Heart left ventricle (tissue), 16 donors: ENCODE measurements at regions not wholly inside any gene's neighbourhood (a gene's known extent, or its start where the extent isn't known, plus 50 kb on each side); places are given as distances from the start of the nearest gene placed in this dataset.

Source experiments
- ATAC-seq, 4 donors: fragments of 200-7000 bp; cut with Tn5 transposase; one replicate each; pipeline ENCODE4 v1.9.1; 2020 to 2022; ENCODE audit warnings: moderate library complexity in 4 of 4, mild to moderate bottlenecking in 3 of 4, moderate number of reproducible peaks in 1 of 4
- DNase-seq, 5 donors: peaks; one replicate each; pipeline ENCODE4 v3.0.0-alpha.2; 2020
- H3K27ac ChIP-seq, 12 donors: fragments of 200-600 bp; sonication (generic) in 4 of 12; one replicate each; pipeline versions ENCODE4 v1.5.0 to v1.8.0; 2016 to 2022; ENCODE audit warnings: mild to moderate bottlenecking in 2 of 12
- H3K27me3 ChIP-seq, 9 donors: fragments of 200-600 bp; sonication (generic) in 2 of 9; one replicate each; pipeline versions ENCODE4 v1.5.1 to v1.8.0; 2016 to 2022; ENCODE audit warnings: mild to moderate bottlenecking in 3 of 9
- H3K36me3 ChIP-seq, 9 donors: fragments of 200-600 bp; sonication (generic) in 2 of 9; one replicate each; pipeline versions ENCODE4 v1.5.0 to v1.8.0; 2018 to 2022; ENCODE audit warnings: mild to moderate bottlenecking in 2 of 9
- H3K4me1 ChIP-seq, 12 donors: fragments of 200-600 bp; sonication (generic) in 4 of 12; one replicate each; pipeline versions ENCODE4 v1.5.0 to v1.8.0; 2016 to 2022; ENCODE audit warnings: mild to moderate bottlenecking in 3 of 12
- H3K4me3 ChIP-seq, 12 donors: fragments of 200-600 bp; sonication (generic) in 4 of 12; one replicate each; pipeline versions ENCODE4 v1.5.0 to v1.8.0; 2017 to 2022; ENCODE audit warnings: mild to moderate bottlenecking in 9 of 12, moderate library complexity in 4 of 12
- H3K9me3 ChIP-seq, 12 donors: fragments of 200-600 bp; sonication (generic) in 4 of 12; one replicate each; pipeline versions ENCODE4 v1.5.0 to v1.8.0; 2016 to 2022; ENCODE audit warnings: mild to moderate bottlenecking in 1 of 12
- CTCF ChIP-seq, 12 donors: fragments of 200-600 bp; sonication (generic) in 4 of 12; IDR thresholded peaks; one replicate each; pipeline versions ENCODE4 v1.5.0 to v1.8.0; 2018 to 2022; ENCODE audit warnings: antibody characterized with exemption in 12 of 12, mild to moderate bottlenecking in 5 of 12
- POLR2A ChIP-seq, 2 donors: fragments of 450-650 bp; IDR thresholded peaks; one replicate each; pipeline ENCODE4 v1.6.1; 2017; ENCODE audit warnings: antibody characterized with exemption in 2 of 2, mild to moderate bottlenecking in 2 of 2, moderate library complexity in 2 of 2
- WGBS, 4 donors: extraction: QIAGEN DNeasy Blood & Tissue Kit in 2 of 4; methylation state at CpG; one replicate each; pipeline versions ENCODE4 v1.1.5 to v1.1.7; 2013 to 2018; 5-methylcytosine and 5-hydroxymethylcytosine counted together
- intact Hi-C, 10 donors: fragments of 100-400 bp; cut with DNase I; formaldehyde crosslinking; loops; one replicate each; pipeline versions ENCODE4 v1.11.1 to v1.14.2; 2022
- donor health status: ischemic (EF 13 %, LVEDD 7.1; RV severe dilation, severe dysfunction).
- donor health status: healthy with polysubstance abuse.
- donor health status: DM: no; HTN: yes; CAD: no.
- donor health status: DM: no; HTN: no; CAD: no.
- donor health status: ischemic (EF 25% LVEDD 6.9; RV normal size, moderate dysfunction).
- donor health status: ischemic (EF 25% LVEDD 5.7; RV mildly dilated, moderate dysfunction).
- donor health status: healthy.
- donor health status: DM: yes; HTN: yes; CAD: no.
- donor health status: ischemic (EF 35%, LVEDD 5.7; RV mildly dilated, moderate dysfunction).
- donor health status: nonischemic (EF 11% LVEDD 7.7; RV severe dilation, severe dysfunction).
- donor health status: DM: yes; HTN: yes; CAD: no.
- donor health status: PGD.
- donor health status: ischemic (EF 29% LVEDD 5.4; RV normal size, mild dysfunction).
- donor health status: nonischemic (EF 23%, LVEDD 6.1; RV moderate dilation, normal function).

GRCh38 chr7:82567841-82568240, 124.3 kb upstream of the CACNA2D1 start:
- no peaks in the 10 kb centered on the region for H3K36me3 ChIP-seq
- no peak overlapping the region for H3K27ac ChIP-seq
- no peaks in the 10 kb centered on the region for H3K27me3 ChIP-seq
- 53 to 75% (median 69%) methylated on average over 2 of the region's 2 CpGs for WGBS, 4 donors
- DNase-seq, result no peak
- no peak for ATAC-seq
- TF ChIP-seq CTCF (IDR thresholded peaks at IDR 0.05) (no peak), POLR2A (IDR thresholded peaks at IDR 0.05) (no peak)
- intact Hi-C loops, result loop anchor here in 2 of 10 donors (2.0 to 5.0 kb wide), 2 partner anchors 521 to 525 kb away; no protein-coding TSS in a partner anchor
- peaks cover 0 to 20% (median 0%) of the 10 kb centered on the region in 12 donors for H3K4me1 ChIP-seq
- H3K9me3 ChIP-seq, result no peaks in the 10 kb centered on the region
- no peak overlapping the region for H3K4me3 ChIP-seq

- no peaks in the 10 kb centered on the region for H3K27me3 ChIP-seq
- 68 to 73% (median 70%) methylated on average over 2 of the region's 2 CpGs for WGBS, 4 donors
- no peaks in the 10 kb centered on the region for H3K9me3 ChIP-seq
- intact Hi-C loops, result loop anchor here in 1 of 10 donors (5.0 kb wide), 1 partner anchor 520 kb away; no protein-coding TSS in a partner anchor
- H3K4me3 ChIP-seq, result no peak overlapping the region
- TF ChIP-seq CTCF (IDR thresholded peaks at IDR 0.05) (no peak), POLR2A (IDR thresholded peaks at IDR 0.05) (no peak)
- ATAC-seq, result no peak
- H3K27ac ChIP-seq, result no peak overlapping the region
- H3K4me1 ChIP-seq, result peaks cover 0 to 17% (median 0%) of the 10 kb centered on the region in 12 donors
- no peak for DNase-seq
- H3K36me3 ChIP-seq, result no peaks in the 10 kb centered on the region
Observed at GRCh38 chr7:82567356-82567755, 123.8 kb upstream of the CACNA2D1 start.

GRCh38 chr7:82566752-82567151, 123.2 kb upstream of the CACNA2D1 start:
- no peaks in the 10 kb centered on the region for H3K27me3 ChIP-seq
- no peak overlapping the region for H3K4me3 ChIP-seq
- H3K27ac ChIP-seq, result no peak overlapping the region
- DNase-seq, result peak in 1 of 5 donors; percentile 54
- TF ChIP-seq POLR2A (IDR thresholded peaks at IDR 0.05) (no peak), CTCF (IDR thresholded peaks at IDR 0.05) (no peak)
- peaks cover 0 to 15% (median 0%) of the 10 kb centered on the region in 12 donors for H3K4me1 ChIP-seq
- intact Hi-C loops, result loop anchor here in 1 of 10 donors (5.0 kb wide), 1 partner anchor 519 kb away; no protein-coding TSS in a partner anchor
- 6 to 15% (median 11%) methylated on average over 1 of the region's 1 CpG for WGBS, 4 donors
- H3K36me3 ChIP-seq, result no peaks in the 10 kb centered on the region
- peak in 1 of 4 donors; percentile 49 for ATAC-seq
- H3K9me3 ChIP-seq, result no peaks in the 10 kb centered on the region

- Histone ChIP-seq H3K27me3 (no peaks in the 10 kb centered on the region), H3K27ac (no peak overlapping the region), H3K9me3 (no peaks in the 10 kb centered on the region), H3K4me3 (no peak overlapping the region), H3K36me3 (no peaks in the 10 kb centered on the region), H3K4me1 (peaks cover 0 to 15% (median 2%) of the 10 kb centered on the region in 12 donors)
- intact Hi-C loops, result no loop called here
- no peak for ATAC-seq
- WGBS, 4 donors, result 78 to 90% (median 88%) methylated on average over 2 of the region's 2 CpGs
- DNase-seq, result no peak
- TF ChIP-seq POLR2A (IDR thresholded peaks at IDR 0.05) (no peak), CTCF (IDR thresholded peaks at IDR 0.05) (no peak)
Observed at GRCh38 chr7:82562716-82563404, 119.3 kb upstream of the CACNA2D1 start.
